ENCODE measurements at regions not wholly inside any gene's neighbourhood (a gene's known extent, or its start where the extent isn't known, plus 50 kb on each side); places are given as distances from the start of the nearest gene placed in this dataset.
"Not testable (repeated sequence)": the region's sequence is repeated elsewhere in the genome, so short reads cannot be mapped to it uniquely, and the experiment has no call there.

DNA sequence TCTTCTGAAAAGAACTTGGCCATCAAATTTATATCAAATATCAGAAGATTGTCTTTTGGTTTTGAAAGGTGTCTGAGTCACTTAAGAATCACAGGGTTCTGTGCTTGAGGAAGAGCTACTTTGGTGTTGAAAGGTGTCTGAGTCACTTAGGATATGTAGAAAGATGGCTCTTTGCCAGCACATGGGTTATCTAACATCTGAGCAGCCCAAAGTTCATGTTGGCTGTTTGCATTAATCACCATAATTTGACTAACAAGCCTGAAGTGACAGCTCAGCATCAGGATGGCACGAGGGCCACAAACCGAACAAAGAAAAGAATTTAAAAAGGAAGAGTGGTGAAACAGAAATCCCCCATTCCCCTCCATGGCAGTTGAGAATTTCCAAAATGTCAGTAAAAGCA, 190.5 kb upstream of the CMC1 start:
- Histone ChIP-seq H3K4me3 (no peak overlapping the region), H3K36me3 (no peaks in the 10 kb centered on the region), H3K27me3 (replicated peaks; ENCODE audit: insufficient read depth) (no peaks in the 10 kb centered on the region), H3K4me1 (ENCODE audit: control insufficient read depth in 1 of 2, low read depth in 2 of 2) (no peaks in the 10 kb centered on the region), H3K27ac (no peak overlapping the region), H3K9me3 (no peaks in the 10 kb centered on the region)
- TF ChIP-seq, protein P1, sequence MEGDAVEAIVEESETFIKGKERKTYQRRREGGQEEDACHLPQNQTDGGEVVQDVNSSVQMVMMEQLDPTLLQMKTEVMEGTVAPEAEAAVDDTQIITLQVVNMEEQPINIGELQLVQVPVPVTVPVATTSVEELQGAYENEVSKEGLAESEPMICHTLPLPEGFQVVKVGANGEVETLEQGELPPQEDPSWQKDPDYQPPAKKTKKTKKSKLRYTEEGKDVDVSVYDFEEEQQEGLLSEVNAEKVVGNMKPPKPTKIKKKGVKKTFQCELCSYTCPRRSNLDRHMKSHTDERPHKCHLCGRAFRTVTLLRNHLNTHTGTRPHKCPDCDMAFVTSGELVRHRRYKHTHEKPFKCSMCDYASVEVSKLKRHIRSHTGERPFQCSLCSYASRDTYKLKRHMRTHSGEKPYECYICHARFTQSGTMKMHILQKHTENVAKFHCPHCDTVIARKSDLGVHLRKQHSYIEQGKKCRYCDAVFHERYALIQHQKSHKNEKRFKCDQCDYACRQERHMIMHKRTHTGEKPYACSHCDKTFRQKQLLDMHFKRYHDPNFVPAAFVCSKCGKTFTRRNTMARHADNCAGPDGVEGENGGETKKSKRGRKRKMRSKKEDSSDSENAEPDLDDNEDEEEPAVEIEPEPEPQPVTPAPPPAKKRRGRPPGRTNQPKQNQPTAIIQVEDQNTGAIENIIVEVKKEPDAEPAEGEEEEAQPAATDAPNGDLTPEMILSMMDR (IDR thresholded peaks at IDR 0.05): no peak
- ATAC-seq (ENCODE audit: insufficient number of reproducible peaks, low FRiP score, low read depth) (no peak), DNase-seq (ENCODE audit: low spot score) (no peak)

DNA sequence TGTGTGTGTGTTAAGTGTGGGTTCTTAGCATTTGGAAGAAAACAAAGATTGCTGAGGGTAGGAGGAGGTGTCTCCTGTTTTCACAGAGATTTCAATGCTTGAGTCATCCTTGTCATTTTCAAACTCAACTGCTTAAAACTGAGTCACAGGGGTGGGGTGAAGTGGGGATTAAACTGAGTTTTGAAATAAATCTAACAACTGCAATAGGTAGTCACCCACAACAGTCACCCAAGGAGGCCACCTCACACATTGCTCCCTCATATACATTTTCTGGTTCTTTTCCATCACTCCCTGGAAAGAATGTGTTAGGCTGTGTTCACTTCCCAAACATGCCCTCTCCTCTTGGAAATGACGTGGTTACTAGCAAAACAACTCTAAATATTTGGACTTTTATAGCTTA, 187.7 kb upstream of the CMC1 start:
- H3K27ac ChIP-seq: no peak overlapping the region
- ATAC-seq (ENCODE audit: insufficient number of reproducible peaks, low FRiP score, low read depth): no peak
- no peaks in the 10 kb centered on the region for H3K4me1 ChIP-seq (ENCODE audit: control insufficient read depth in 1 of 2, low read depth in 2 of 2)
- H3K27me3 ChIP-seq (replicated peaks; ENCODE audit: insufficient read depth): peaks cover 6% of the 10 kb centered on the region
- no peaks in the 10 kb centered on the region for H3K36me3 ChIP-seq
- no peak for DNase-seq (ENCODE audit: low spot score)
- H3K9me3 ChIP-seq: no peaks in the 10 kb centered on the region
- TF ChIP-seq, protein P1 (IDR thresholded peaks at IDR 0.05): no peak
- H3K4me3 ChIP-seq: no peak overlapping the region

DNA sequence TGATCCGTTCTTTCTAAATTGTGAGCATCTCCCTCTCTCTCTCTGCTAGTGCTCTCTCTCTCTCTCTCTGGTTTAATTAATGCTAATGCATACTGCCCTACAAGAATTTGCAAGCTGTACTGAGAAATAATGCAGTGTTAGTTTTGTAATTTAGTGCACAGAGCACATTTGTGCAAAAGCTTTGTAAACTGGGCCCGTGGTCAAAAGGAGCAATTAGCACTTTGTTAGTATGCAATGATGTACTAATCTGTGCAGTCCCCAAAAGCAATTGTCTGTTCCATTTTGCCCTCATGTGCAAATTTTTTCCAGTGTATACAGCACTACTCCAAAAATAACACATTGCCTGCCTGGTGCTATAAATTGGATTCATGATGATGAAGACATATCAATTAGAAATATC, 184.6 kb upstream of the CMC1 start:
- DNase-seq (ENCODE audit: low spot score): no peak

DNA sequence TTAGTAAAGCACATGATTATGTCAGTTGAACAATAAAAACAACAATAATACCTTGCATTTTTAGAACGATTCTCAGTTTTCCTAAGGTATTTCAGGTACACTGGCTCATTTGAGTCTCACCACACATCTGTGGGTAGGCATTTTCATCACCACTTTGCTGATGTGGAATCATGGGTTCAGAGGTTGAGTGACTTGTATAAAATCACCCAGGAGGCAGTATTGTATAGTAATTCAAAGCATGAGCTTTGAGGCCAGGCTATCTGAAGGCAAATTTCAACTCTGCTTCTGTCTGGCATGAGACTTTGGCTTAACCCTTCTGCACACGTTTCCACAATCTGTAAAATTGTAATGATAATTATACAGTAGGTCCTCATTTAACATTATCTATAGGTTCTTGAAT, 183.9 kb upstream of the CMC1 start:
- TF ChIP-seq, protein P1 (IDR thresholded peaks at IDR 0.05): no peak
- H3K27me3 ChIP-seq (replicated peaks; ENCODE audit: insufficient read depth): peaks cover 6% of the 10 kb centered on the region
- no peak for DNase-seq (ENCODE audit: low spot score)
- H3K27ac ChIP-seq: no peak overlapping the region
- no peak for ATAC-seq (ENCODE audit: insufficient number of reproducible peaks, low FRiP score, low read depth)
- no peak overlapping the region for H3K4me3 ChIP-seq
- H3K4me1 ChIP-seq (ENCODE audit: control insufficient read depth in 1 of 2, low read depth in 2 of 2): no peaks in the 10 kb centered on the region
- no peaks in the 10 kb centered on the region for H3K36me3 ChIP-seq
- no peaks in the 10 kb centered on the region for H3K9me3 ChIP-seq

More for the DNA sequence above, 184.6 kb upstream of the CMC1 start:
- no peak for ATAC-seq (ENCODE audit: insufficient number of reproducible peaks, low FRiP score, low read depth)
- H3K4me1 ChIP-seq (ENCODE audit: control insufficient read depth in 1 of 2, low read depth in 2 of 2): no peaks in the 10 kb centered on the region
- H3K27me3 ChIP-seq (replicated peaks; ENCODE audit: insufficient read depth): peaks cover 6% of the 10 kb centered on the region
- H3K36me3 ChIP-seq: no peaks in the 10 kb centered on the region
- H3K4me3 ChIP-seq: no peak overlapping the region
- TF ChIP-seq, protein P1 (IDR thresholded peaks at IDR 0.05): no peak
- H3K9me3 ChIP-seq: no peaks in the 10 kb centered on the region
- no peak overlapping the region for H3K27ac ChIP-seq

DNA sequence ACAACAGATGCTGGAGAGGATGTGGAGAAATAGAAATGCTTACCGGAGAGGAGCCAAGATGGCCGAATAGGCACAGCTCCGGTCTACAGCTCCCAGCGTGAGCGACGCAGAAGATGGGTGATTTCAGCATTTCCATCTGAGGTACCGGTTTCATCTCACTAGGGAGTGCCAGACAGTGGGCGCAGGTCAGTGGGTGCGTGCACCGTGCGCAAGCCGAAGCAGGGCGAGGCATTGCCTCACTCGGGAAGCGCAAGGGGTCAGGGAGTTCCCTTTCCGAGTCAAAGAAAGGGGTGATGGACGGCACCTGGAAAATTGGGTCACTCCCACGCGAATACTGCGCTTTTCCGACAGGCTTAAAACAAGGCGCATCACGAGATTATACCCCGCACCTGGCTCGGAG, 182.2 kb upstream of the CMC1 start:
- not testable (repeated sequence) for DNase-seq (ENCODE audit: low spot score); H3K36me3 ChIP-seq; ATAC-seq (ENCODE audit: insufficient number of reproducible peaks, low FRiP score, low read depth); H3K9me3 ChIP-seq; H3K4me3 ChIP-seq; H3K27me3 ChIP-seq (replicated peaks; ENCODE audit: insufficient read depth); H3K27ac ChIP-seq; H3K4me1 ChIP-seq (ENCODE audit: control insufficient read depth in 1 of 2, low read depth in 2 of 2)

DNA sequence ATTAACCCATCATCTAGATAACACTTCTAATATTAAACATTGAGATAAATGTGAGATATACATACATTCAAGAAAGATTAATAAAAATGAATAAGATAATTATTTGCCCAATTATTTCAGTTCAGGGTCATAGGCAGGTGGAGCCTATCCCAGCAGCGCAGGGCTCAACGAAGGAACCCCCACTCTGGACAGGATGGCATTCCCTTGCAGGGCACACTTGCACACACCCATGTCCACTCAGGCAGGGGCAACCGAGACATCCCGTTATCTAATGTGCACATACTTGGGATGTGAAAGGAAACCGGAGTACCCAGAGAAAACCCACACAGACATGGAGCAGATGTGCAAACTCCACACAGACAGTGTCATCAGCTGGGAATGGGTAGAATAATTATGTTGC, 175.4 kb upstream of the CMC1 start:
- Histone ChIP-seq H3K4me3 (no peak overlapping the region), H3K4me1 (ENCODE audit: control insufficient read depth in 1 of 2, low read depth in 2 of 2) (no peaks in the 10 kb centered on the region), H3K36me3 (no peaks in the 10 kb centered on the region), H3K9me3 (peaks cover 11% of the 10 kb centered on the region), H3K27ac (no peak overlapping the region), H3K27me3 (replicated peaks; ENCODE audit: insufficient read depth) (no peaks in the 10 kb centered on the region)
- TF ChIP-seq, protein P1 (IDR thresholded peaks at IDR 0.05): no peak
- ATAC-seq (ENCODE audit: insufficient number of reproducible peaks, low FRiP score, low read depth) (no peak), DNase-seq (ENCODE audit: low spot score) (no peak)
